Middle frontal gyrus (tissue), 1 donor: ENCODE measurements at regions not wholly inside any gene's neighbourhood (a gene's known extent, or its start where the extent isn't known, plus 50 kb on each side); places are given as distances from the start of the nearest gene placed in this dataset.

Experiments used
- DNase-seq: peaks from one replicate; pipeline ENCODE4 v3.0.0-alpha.2; 2015; ENCODE audit warnings: low spot score; ENCODE audit errors: extremely low spot score

- DNase-seq, result no peak
Observed at GRCh38 chr5:24742334-24742733, 97.6 kb upstream of the CDH10 start.

GRCh38 chr5:24737163-24737562 lies 92.4 kb upstream of the CDH10 start:
- no peak for DNase-seq

- DNase-seq, result no peak
Observed at GRCh38 chr5:24735284-24735683, 90.5 kb upstream of the CDH10 start.

DNA sequence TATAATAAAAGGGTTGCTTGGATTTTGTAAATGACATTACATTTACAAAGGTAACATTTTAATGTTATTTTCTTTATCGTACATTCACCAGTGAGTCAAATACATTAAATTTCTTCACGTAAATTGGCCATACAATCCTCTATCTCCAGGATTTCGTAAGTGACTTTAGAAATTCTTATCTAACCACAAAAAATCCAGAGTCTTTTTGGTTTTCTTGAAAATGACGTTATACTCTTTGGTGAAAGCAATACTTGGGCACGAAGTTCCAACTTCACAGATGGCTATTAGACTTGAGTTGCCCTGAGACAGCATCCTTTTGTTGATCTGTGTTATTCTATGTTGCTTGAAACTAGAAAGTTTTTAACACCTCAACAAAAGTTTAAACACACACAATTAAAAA lies 87.4 kb upstream of the CDH10 start:
- DNase-seq, result no peak

GRCh38 chr5:24720743-24721142 lies 76.0 kb upstream of the CDH10 start:
- DNase-seq, result no peak

DNA sequence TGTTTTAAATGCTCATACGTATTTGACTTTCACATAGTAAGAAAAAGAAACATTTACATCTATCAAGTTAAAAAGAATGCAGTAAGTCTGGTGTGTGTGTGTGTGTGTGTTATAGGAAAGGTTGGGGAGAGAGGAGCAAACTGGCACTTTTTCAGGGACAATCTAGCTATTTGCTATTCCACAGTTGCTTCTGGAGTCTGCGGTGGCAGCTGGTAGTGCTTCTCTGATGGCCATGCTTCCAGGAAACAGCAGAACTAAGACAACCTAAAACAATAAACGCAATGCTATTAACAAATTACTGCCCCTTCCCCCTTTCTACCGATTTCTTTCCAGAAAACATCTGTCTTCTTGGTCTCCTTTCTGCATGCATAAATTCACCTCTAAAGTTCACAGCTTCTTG lies 70.0 kb upstream of the CDH10 start:
- DNase-seq, result no peak

DNA sequence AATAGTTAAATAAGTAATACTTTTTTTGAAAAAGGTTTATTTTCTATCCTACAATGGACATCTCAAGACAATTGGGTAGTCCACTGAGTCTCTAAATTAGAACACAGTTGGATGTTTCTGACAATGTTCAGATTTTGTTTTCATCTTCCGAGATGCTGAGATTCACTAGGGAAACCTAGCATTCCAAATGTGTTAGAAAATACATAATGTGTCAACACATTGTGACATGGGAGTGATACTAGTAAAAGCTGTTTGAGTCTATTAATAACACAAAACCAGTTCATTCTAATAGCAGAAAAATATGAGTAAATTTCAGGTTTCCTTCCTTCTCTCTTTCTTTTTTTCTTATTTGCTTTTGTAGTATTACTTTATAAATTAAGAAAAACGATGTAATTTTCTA lies 68.2 kb upstream of the CDH10 start:
- DNase-seq, result no peak

- no peak for DNase-seq
Observed at GRCh38 chr5:24712047-24712446, 67.3 kb upstream of the CDH10 start.

DNA sequence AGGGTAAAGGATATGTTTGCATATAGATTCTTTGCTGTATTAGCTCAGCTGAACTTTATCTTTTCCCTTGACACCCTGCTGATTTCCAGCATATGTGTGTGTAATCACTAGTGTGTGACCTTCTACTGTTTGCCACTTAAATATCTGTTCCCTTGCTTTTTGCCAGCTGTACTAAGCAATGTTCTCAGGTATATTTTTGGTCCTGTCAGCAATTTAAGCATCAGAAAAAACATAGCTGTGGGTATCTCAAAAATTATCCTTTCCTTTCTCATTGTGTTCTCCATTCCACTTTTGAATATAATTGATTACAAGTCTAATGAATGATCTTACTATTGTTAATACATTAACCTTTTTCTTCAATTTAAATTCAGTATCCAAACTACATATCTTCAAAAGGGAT lies 59.2 kb upstream of the CDH10 start:
- DNase-seq, result no peak
